ENCODE measurements at regions not wholly inside any gene's neighbourhood (a gene's known extent, or its start where the extent isn't known, plus 50 kb on each side); places are given as distances from the start of the nearest gene placed in this dataset.

DNA sequence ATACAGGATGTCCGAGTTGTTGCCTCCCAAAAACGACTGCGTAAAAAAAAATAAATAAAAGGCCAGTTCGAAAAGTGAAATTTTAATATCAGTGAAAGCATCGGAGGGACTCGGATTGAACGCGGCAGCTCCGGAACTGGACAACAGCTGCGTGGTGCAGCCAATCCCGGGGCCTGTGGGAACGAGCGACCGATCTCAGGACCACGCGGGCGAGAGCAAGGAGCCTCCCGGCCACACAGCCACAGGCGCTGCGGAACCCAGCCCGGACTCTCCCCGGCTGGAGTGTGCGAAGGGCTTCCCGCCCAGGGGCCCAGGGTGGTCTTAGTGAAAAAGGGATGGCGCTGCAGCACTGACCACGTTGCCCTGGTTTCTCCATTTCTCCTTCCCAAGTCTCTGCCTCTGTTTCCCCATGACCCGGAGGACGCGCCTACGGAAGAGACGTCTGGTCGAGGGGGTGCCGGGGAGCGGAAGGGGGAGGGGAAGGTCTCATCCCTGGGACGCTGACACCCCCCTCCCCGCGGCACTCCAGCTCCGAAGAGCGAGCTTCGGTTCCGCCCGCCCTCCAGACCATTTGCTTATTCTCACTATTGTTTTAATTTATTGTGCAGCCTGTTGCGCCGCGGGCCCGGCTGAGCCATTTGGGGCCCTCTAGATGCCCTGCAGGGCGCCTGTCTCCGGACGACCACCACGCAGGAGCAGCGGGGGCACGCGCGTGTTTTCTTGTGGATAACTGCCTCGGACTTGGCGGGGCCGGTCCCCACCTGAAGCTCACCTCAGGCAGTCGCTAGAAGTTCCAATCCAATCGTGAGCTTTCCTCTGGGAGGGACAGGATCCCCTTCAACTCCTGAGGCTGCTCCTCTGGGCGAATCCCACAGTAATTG, 303.0 kb downstream of the PARP8 start:
- no peak for TF ChIP-seq CTCF (IDR thresholded peaks at IDR 0.05)
- TF ChIP-seq POLR2A (IDR thresholded peaks at IDR 0.05): no peak

All from ovary (tissue), 3 donors.